NCI-H774 (cell line): ENCODE measurements at regions not wholly inside any gene's neighbourhood (a gene's known extent, or its start where the extent isn't known, plus 50 kb on each side); places are given as distances from the start of the nearest gene placed in this dataset.

ENCODE experiments used
- DNase-seq: peaks from one replicate; lab custom pipeline; 2025; lab: John Stamatoyannopoulos, UW

GRCh38 chr5:19370655-19371386, 617.2 kb downstream of the CDH18 start:
- no peak for DNase-seq

GRCh38 chr5:19388391-19388790, 599.6 kb downstream of the CDH18 start:
- no peak for DNase-seq

GRCh38 chr5:19401032-19401431, 587.0 kb downstream of the CDH18 start:
- DNase-seq = no peak

GRCh38 chr5:19406576-19407365, 581.2 kb downstream of the CDH18 start:
- DNase-seq = no peak

GRCh38 chr5:19408149-19408548, 579.9 kb downstream of the CDH18 start:
- no peak for DNase-seq

- no peak for DNase-seq
Measured at GRCh38 chr5:19411936-19412335, 576.1 kb downstream of the CDH18 start.
